Vagina (tissue), 2 donors: ENCODE measurements at regions not wholly inside any gene's neighbourhood (a gene's known extent, or its start where the extent isn't known, plus 50 kb on each side); places are given as distances from the start of the nearest gene placed in this dataset.

Source experiments
- CTCF ChIP-seq, 3 experiments: fragments of 450-650 bp in 2 of 3; fragments of 200-600 bp in 1 of 3; sonication (generic) in 1 of 3; IDR thresholded peaks; one replicate each; pipeline ENCODE4 v1.5.1; 2017 to 2019; ENCODE audit warnings: antibody characterized with exemption in 3 of 3, mild to moderate bottlenecking in 2 of 3, moderate library complexity in 2 of 3
- POLR2AphosphoS5 ChIP-seq, 2 donors: sonication (generic); formaldehyde crosslinking; IDR thresholded peaks; one replicate each; pipeline ENCODE4 v1.9.0; 2017; ENCODE audit warnings: antibody characterized with exemption in 2 of 2, mild to moderate bottlenecking in 2 of 2, low read depth in 1 of 2; ENCODE audit not compliant: insufficient read depth in 1 of 2

- TF ChIP-seq POLR2AphosphoS5 (IDR thresholded peaks at IDR 0.05; ENCODE audit: insufficient read depth in 1 of 2, low read depth in 1 of 2) = no peak
- TF ChIP-seq CTCF (IDR thresholded peaks at IDR 0.05) = no peak
Observed at GRCh38 chr5:2530609-2531008, 220.9 kb downstream of the IRX2 start.
